Peyer's patch (tissue), 4 donors: ENCODE measurements at regions not wholly inside any gene's neighbourhood (a gene's known extent, or its start where the extent isn't known, plus 50 kb on each side); places are given as distances from the start of the nearest gene placed in this dataset.
"Not testable (repeated sequence)": the region's sequence is repeated elsewhere in the genome, so short reads cannot be mapped to it uniquely, and the experiment has no call there.

ENCODE experiments used
- POLR2A ChIP-seq, 2 donors: fragments of 450-650 bp; IDR thresholded peaks; one replicate each; pipeline ENCODE4 v1.5.1; 2017; ENCODE audit warnings: antibody characterized with exemption in 2 of 2, mild to moderate bottlenecking in 2 of 2, moderate library complexity in 2 of 2
- TF ChIP-seq, protein P1 (sequence below), 6 experiments: fragments of 450-650 bp in 4 of 6; fragments of 200-600 bp in 2 of 6; sonication (generic) in 1 of 6; IDR thresholded peaks; one replicate each; pipeline ENCODE4 v1.5.1; 2017 to 2019; ENCODE audit warnings: antibody characterized with exemption in 6 of 6, mild to moderate bottlenecking in 3 of 6, moderate library complexity in 1 of 6

- TF ChIP-seq, protein P1, sequence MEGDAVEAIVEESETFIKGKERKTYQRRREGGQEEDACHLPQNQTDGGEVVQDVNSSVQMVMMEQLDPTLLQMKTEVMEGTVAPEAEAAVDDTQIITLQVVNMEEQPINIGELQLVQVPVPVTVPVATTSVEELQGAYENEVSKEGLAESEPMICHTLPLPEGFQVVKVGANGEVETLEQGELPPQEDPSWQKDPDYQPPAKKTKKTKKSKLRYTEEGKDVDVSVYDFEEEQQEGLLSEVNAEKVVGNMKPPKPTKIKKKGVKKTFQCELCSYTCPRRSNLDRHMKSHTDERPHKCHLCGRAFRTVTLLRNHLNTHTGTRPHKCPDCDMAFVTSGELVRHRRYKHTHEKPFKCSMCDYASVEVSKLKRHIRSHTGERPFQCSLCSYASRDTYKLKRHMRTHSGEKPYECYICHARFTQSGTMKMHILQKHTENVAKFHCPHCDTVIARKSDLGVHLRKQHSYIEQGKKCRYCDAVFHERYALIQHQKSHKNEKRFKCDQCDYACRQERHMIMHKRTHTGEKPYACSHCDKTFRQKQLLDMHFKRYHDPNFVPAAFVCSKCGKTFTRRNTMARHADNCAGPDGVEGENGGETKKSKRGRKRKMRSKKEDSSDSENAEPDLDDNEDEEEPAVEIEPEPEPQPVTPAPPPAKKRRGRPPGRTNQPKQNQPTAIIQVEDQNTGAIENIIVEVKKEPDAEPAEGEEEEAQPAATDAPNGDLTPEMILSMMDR (IDR thresholded peaks at IDR 0.05) = not testable (repeated sequence)
- TF ChIP-seq POLR2A (IDR thresholded peaks at IDR 0.05) = not testable (repeated sequence)
Observed at GRCh38 chr9:66690242-66690641, 210.3 kb upstream of the ZNF658 start.
